GM12872 (cell line): ENCODE measurements at regions not wholly inside any gene's neighbourhood (a gene's known extent, or its start where the extent isn't known, plus 50 kb on each side); places are given as distances from the start of the nearest gene placed in this dataset.

Source experiments
- TF ChIP-seq, protein P1 (sequence below): IDR thresholded peaks from 3 replicates; pipeline ENCODE4 v1.5.1; 2011; ENCODE audit warnings: low read depth, mild to moderate bottlenecking, low read length, moderate library complexity; ENCODE audit not compliant: insufficient read depth

DNA sequence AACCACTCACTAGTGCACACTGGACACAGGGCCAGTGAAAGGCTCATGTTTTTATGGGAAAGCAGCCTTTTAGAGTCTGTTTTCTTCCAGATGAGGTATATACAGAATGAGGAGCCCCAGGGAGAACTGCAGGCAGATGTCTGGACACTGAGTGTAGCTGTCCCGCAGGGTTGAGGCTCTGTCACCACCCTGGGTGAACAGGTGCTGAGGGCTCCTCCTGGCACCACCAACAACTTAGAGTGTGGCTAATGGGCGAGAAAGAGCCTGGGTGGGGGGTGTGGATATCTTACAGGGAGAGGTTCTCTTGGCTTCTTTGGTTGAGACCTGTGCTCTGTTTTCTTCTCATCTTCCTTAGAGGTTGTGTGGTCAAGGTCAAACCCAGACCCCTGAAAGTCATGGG, 202.1 kb upstream of the GPR12 start:
- TF ChIP-seq, protein P1, sequence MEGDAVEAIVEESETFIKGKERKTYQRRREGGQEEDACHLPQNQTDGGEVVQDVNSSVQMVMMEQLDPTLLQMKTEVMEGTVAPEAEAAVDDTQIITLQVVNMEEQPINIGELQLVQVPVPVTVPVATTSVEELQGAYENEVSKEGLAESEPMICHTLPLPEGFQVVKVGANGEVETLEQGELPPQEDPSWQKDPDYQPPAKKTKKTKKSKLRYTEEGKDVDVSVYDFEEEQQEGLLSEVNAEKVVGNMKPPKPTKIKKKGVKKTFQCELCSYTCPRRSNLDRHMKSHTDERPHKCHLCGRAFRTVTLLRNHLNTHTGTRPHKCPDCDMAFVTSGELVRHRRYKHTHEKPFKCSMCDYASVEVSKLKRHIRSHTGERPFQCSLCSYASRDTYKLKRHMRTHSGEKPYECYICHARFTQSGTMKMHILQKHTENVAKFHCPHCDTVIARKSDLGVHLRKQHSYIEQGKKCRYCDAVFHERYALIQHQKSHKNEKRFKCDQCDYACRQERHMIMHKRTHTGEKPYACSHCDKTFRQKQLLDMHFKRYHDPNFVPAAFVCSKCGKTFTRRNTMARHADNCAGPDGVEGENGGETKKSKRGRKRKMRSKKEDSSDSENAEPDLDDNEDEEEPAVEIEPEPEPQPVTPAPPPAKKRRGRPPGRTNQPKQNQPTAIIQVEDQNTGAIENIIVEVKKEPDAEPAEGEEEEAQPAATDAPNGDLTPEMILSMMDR: no peak

DNA sequence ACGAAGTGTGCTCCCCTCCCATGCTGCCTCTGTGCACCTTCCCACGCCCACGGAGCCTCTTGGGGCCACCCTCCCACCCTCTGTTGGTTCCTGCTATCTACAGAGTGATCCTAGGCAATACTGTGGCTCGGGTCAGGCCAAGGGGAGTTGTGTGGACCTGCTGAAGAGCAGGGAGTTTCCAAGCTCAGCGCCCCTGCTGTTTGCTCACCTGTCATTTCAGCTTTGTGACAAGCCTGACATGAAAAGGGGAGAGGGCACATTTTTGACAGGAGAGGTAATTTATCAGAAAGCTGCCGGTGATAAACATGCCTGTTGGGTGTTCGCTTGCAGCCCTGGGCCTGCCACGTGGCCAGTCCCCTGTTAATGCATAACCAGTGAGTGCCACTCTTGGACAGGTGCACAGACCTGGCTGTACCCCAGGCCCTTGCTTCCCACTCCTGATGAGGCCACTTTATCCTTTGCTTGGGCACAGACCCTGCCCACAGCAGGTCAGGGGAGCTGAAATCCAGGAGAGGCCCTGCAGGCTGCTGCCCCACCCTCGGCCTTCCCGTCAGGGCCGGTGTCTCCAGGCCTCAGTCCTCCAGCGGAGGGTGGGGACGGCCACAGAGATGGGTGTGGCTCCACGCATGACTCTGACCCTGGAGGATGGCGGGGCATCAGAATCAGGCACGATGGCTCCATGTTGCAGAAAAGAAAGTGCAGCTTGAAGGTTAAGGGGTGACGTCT, 201.5 kb upstream of the GPR12 start:
- TF ChIP-seq, protein P1: no peak

DNA sequence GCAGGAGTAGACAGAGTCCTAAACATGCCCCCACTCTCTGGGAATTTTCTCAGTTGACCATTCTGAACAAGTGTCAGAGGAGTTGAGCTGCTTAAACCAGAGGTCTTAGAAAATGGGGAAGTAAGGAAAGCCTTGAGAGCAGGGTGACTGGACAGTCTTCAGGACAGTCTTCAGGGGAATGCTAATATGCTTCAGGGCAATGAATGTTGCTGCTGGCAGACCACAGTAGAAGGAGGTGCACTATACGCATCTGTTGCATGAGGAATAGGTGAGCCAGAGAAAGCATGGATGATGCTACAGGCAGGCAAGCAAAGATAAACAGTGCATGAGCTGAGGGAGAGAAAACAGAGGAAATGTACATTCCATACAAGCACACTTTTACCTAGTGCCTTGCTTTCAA, 196.6 kb upstream of the GPR12 start:
- TF ChIP-seq, protein P1: no peak

DNA sequence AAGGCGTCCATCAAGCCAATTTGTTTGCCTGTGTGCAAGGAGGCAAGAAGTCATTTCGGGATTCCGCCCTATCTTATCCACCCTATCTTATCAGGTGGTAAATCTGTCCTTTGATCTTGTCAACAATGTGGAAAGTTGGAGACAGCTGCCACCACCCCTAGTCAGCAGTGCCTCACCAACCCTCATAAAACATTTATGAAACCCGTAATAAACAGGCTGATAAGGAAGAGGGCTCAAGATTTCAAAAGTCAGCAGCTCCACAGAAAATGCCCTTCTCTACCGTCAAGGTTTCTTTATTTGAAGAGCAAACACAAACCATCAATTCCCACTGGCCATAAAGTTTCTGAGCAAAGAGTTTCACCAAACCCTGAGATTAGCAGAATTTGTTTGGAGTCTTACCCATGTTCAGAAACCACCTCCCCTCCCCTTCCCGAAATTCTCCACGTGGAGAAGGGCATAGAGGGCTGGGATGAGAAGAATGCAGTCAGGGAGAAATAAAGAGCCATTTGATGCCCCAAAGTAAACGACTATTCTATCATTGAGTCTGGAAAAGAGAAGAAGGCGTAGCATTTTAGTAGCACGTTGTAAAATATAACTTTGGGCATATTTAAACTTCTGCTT, 196.0 kb upstream of the GPR12 start:
- TF ChIP-seq, protein P1: no peak

DNA sequence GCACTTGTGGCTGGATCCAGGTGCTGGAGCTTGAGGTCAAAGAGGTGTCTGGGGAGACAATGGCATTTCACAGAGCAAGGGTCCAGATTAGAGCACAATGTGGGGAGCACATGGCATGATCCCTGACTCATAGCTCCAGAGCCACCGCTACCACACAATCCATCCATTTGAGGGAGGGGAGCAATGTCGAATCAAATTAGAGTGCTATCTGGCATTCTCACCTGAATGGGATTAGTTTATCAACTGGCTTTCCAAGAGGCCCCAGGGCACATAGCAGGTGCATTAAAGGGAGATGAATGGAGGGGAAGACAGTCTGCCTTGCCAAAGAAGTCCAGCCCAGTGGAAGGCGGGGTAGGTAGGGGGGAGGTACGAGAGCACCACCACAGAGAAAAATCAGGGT, 194.4 kb upstream of the GPR12 start:
- TF ChIP-seq, protein P1: no peak

DNA sequence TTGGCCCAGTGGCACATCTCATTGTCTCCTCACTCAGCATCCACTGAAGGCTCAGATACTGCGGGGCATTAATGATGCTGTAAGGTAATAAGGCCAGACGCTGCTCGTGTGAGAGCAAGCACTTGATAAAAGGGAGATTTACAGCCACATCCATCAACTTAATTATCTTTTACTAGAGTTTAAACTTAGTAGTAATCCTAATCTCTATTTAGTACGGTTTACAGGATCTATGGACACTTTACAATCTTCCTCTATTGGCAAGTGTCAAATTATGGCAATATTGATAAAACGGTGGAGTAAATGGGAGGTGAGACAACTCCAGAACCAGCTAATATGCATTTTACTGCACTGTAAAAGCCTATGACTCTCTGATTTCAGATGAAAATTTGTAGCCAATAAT, 192.7 kb upstream of the GPR12 start:
- TF ChIP-seq, protein P1: no peak

DNA sequence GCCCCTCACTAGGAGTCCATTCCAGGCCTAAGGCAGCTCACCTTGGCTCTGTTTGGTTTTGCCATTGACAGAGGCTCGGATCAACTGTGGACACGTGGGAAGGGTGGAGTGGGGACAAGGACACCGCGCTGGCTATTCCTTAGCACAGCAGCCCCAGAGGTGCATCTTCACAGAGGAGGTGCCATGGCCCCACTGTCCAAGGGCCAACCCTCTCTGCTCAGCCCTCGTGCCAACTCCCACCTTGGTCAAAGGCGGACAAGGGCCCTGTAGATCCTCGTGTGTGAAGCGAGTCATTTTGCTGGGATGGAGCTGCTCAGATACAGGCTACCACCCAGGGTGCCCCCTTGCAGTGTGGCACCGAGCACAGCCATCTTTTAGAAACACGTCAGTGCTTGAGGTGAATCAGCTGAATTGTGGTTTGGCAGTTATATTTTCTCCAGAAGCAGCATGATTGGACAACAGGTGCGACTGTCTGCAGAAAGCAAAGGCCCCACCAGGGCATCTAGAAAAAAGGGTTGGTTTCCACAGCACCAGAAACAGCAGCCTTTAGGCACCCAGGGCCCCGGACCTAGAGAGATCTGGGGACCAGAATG, 192.1 kb upstream of the GPR12 start:
- TF ChIP-seq, protein P1: no peak
